HG03095 (cell line): ENCODE measurements at regions not wholly inside any gene's neighbourhood (a gene's known extent, or its start where the extent isn't known, plus 50 kb on each side); places are given as distances from the start of the nearest gene placed in this dataset.
"Not testable (repeated sequence)": the region's sequence is repeated elsewhere in the genome, so short reads cannot be mapped to it uniquely, and the experiment has no call there.

Experiments
- ATAC-seq: cut with Tn5 transposase; IDR thresholded peaks from one replicate; pipeline ENCODE4 v1.9.1; 2021; ENCODE audit warnings: moderate library complexity; ENCODE audit not compliant: unreplicated experiment

DNA sequence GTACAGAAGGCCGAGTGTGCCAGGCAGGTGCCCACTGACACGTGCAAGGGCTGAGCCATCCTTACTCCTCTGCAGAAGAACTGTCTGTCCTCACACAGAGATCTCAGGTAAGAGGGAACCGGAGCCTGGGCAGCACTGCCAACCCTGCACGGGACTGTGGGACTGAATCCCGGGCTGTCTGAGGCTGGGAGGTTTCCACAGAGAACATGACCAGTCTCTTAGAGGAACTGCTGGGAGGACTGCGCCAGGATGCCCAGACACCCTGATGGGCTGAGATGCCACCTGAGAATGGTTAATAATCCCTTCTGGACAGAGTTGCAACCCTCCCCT, 302.9 kb upstream of the SFSWAP start:
- ATAC-seq: no peak

DNA sequence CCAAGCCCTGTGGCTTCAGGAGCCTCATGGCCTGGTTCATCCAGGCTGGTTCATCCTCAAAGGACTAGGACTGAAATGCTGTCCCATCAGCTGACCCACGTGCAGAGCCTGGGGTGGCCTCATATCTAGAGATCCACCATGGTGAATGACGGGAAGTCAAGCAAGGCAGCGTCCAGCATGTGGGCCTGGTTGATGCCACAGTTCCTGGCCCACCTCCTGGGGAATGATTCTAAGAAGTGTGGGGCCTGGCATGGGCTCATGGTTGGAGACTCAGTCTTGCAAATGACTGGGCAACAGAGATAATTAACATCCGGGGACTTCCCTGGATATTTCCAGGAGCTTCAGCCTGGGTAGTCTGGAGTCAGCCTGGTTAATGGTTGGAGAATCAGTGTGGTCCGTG, 302.4 kb upstream of the SFSWAP start:
- ATAC-seq: no peak

DNA sequence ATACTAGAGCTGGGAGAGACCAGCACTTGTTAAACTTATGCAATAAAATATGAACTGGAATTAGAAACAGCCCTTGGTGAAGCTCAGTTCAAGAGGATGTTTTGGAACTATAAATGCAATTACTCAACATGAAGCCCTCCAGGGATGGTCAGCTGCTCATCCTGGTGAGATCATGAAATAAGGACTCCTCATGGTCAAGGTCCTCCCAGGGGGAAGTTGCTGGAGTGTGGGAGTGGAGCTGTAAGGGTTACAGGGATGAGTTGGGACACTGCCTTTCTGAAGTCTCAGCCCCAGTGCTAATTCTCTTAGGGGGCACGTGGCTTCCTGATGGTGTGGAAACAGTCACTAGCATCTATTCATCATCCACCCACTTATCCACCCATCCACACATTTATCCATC, 301.7 kb upstream of the SFSWAP start:
- ATAC-seq: no peak

DNA sequence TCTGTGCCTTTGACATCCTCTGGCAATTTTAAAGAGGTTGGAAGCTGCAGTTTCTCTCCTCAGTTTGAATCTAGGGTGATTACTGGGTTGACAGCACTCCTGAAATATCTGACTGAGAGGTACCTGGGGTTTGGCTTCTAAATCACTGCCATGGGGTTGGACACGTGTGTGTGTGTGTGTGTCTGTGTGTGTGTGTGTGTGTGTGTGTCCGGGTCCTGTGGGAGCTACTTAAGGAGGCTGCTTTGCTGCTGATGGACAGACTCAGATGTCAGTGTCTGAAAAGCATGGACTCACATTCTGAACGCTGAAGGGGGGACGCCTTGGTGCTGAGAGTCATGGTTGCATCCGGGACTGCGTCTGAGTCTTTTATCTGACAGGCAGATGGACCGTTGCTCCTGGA, 299.1 kb upstream of the SFSWAP start:
- not testable (repeated sequence) for ATAC-seq

DNA sequence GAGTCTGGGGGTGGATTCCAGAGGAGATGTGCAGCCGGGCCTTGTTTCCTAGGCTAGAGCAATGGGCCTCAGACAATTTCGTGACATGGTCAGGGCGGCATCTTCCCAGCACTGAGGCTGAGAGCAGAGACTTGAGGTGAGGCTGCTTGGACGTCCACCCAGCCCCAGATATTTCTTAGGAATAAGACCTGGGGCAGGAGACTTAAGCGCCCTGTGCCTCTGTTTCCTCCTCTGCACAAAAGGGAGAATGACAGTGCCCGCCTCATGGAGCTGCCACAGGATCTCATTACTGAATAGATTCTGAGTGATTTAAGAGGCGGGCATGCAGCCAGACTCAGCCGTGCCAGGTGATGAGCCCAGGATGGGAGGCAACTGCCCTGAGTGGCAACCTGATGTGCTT, 297.9 kb upstream of the SFSWAP start:
- no peak for ATAC-seq

DNA sequence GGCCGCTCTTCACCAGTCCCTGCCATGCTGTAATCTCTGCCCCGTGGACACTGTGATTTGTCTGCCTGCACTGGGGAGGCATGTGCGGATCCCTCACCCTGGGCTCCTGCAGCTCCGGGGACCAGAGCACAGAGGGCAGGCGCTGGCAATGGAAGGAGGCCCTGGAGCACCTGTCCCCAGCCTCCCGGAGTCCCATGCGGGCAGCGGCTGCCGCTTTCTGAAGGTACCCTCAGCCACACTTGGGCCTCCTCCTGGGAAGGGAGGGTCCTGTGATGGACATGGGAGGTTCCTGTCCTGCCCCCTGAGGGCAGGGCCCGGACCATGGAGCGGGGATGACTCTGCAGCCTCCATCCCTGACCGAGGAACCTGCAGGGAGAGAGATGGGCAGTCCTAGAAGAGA, 297.4 kb upstream of the SFSWAP start:
- no peak for ATAC-seq

DNA sequence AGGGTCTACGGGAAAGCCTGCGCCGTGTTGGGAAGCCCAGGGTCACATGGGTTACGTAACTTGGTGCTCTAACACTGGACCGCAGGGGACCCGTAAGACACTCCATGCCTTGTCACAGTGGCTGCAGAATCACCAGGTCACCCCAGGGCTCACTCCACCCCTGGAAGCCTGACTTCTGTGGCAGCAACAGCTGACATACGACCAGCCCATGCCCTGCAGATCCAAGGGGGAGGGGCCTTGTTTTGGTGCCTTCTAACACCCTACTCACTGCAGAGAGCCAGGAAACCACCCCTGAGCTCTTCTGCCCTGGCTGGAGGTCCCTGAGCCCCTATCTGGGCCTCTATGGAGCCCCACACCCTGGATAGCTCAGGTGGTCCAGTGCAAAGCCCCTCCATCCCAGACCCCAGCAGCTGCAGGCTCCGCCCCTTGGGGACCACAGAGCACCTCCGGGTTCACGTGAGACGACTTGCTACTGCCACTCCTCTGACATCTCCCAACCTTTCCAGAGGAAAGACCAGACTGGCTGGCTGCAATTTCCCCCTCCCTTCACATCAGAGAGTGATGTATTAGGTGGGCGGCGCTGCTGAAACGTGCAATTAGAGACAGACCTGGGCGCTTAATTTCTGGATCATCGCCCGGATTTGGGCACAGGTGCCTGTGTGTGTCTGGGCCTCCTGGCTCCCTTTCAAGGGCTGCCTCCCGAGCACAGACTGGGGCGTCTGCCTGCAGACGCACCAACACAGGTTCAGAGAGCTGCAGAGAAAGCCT, 296.6 kb upstream of the SFSWAP start:
- not testable (repeated sequence) for ATAC-seq

- ATAC-seq: no peak
Observed at GRCh38 chr12:131415781-131416180, 295.1 kb upstream of the SFSWAP start.

DNA sequence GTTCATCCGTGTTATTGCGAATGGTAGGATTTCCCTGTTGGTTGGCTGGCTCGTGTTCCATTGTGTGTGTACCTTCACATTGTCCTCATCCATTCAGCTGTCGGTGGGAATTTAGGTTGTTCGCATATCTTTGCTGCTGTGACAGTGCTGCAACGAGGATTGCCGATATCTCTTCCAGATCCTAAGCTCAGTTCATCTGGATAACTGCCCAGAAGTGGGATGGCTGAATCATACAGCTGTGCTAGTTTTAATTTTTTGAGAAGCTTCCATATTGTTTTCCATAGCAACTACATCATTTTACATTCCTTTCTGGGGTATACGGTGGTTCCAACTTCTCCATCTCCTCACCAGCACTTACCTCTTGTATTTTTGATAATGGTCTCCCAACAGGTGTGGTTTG, 292.8 kb upstream of the SFSWAP start:
- ATAC-seq: no peak

- no peak for ATAC-seq
Observed at GRCh38 chr12:131418884-131419283, 292.0 kb upstream of the SFSWAP start.

- ATAC-seq: no peak
Observed at GRCh38 chr12:131420867-131421447, 289.9 kb upstream of the SFSWAP start.

DNA sequence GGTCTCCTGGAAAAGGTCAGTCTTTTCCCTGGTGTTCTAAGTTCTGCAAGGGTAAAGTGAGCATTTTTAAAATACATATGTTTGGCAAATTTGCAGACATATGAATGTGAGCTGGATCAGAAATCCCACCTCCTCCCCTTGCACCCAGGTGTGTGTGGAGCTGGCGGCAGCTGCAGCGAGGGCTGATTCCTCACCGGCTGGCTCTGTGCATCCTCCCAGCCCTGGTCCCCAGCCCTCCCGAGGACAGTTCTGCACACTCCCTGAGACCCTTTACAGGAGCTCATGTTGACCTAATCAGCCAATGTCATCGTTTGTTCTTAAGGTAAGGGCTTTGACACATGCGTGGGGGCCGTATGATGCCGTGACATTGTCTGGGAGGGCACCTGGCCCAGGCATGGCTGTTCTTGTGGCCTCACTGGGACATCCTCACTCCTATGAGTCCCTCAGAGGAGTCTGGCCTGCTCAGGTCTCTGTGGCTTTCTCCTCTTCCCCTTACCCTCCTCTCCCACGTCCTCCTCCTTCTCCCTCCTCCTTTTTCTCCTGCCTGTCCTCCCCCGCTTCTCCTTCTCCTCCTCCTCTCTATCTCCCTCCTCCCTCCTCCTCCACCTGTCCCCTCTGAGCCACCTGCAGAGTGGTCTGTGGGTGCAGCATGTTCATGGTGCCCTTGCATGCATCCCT, 289.2 kb upstream of the SFSWAP start:
- no peak for ATAC-seq

DNA sequence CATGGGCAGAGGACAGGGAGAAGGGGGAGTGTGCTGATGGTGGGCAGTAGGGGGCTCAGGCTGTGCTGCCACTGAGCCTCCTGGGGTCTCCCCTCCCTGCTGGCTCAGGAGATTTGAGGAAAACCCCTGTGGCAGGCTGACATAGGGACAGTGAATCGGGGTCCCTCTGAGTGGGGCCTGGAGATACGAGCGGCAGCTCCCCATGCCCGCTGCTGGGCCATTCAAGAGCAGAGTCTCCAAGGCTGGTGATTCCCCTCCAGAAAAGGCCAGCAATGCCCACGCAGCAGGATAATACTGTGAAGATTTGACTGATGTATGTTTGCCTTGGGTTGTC, 288.7 kb upstream of the SFSWAP start:
- ATAC-seq: no peak

- ATAC-seq: no peak
Observed at GRCh38 chr12:131422744-131423143, 288.1 kb upstream of the SFSWAP start.

DNA sequence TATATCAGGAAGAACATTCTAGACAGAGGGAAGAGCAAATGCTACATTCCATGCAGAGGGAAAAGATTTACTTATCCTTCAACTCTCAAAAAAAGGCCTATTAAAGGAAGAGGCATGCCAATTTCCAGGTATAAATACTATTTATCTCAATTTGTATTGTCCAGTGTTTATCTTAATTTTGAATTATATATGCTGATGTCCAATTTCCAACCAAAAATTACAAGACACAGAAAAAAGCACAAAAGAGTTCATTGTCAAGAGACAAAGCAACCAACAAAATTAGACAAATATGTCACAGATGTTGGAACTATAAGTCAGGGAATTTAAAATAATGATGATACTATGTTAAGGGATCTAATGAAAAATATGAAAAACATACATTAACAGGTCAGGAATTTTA, 286.6 kb upstream of the SFSWAP start:
- no peak for ATAC-seq

DNA sequence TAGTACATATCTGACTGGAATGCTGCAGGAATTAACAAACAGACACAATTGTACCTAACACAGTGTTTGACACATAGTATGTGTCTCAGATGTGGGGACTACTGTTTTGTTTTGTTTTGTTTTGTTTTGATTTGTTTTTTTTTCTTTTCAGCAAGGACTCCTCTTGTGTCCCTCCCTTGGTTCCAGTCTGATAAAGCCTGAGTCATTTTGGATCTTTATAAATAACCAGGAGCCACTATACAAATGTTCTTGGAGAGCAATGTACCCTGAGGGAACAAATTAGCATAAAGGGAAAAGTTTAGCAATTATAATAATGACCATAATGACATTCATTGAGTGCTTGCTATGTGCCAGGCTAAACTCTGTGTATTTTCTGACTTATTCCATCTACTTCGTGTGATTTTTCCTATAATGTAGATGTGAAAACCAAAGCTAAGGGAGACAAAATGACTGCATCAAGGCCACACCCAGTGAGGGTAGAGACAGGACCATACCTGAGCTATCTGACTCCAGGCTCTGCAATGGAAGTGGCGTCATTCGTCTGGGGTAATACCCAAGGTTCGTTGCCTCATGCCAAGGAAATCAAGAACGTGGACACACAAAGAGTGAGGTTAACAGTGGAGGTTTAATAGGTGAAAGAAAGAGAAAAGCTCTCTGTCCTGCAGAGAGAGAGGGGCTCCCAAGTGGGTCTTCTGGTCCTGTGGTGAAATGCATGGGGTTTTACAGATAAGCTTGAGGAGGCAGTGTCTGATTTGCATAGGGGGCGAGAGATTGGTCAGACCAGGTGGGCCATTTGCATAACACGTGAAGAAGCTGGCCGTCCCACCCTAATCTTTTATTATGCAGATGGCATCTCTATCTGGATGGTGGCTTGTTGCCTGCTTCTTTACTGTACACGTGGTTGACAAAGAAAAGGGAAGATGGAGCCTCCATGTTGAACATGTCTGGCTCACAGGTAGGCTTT, 285.5 kb upstream of the SFSWAP start:
- no peak for ATAC-seq

- ATAC-seq: no peak
Observed at GRCh38 chr12:131428091-131428685, 282.7 kb upstream of the SFSWAP start.

GRCh38 chr12:131429221-131429620, 281.7 kb upstream of the SFSWAP start:
- not testable (repeated sequence) for ATAC-seq

- ATAC-seq: not testable (repeated sequence)
Observed at GRCh38 chr12:131429697-131430096, 281.2 kb upstream of the SFSWAP start.

GRCh38 chr12:131430158-131430742, 280.6 kb upstream of the SFSWAP start:
- ATAC-seq: no peak
